ENCODE measurements at regions not wholly inside any gene's neighbourhood (a gene's known extent, or its start where the extent isn't known, plus 50 kb on each side); places are given as distances from the start of the nearest gene placed in this dataset.

GRCh38 chr9:106684940-106685695, 177.8 kb upstream of the ZNF462 start:
- Histone ChIP-seq H3K9me3 (ENCODE audit: control insufficient read depth, insufficient read depth, low read depth, low read length) (no peaks in the 10 kb centered on the region), H3K27ac (ENCODE audit: low read depth, low read length) (0 out of 2 replicates have a peak overlapping the region, but pooled peaks have one; percentile 23), H3K27me3 (ENCODE audit: control insufficient read depth, insufficient read depth, low read length) (no peaks in the 10 kb centered on the region), H3K36me3 (ENCODE audit: control insufficient read depth, insufficient read depth, low read length) (no peaks in the 10 kb centered on the region), H3K4me3 (ENCODE audit: low read depth, low read length) (no peak overlapping the region), H3K9ac (ENCODE audit: low read length) (no peak overlapping the region), H3K4me1 (ENCODE audit: control insufficient read depth, insufficient read depth, low read length) (peaks cover 10% of the 10 kb centered on the region)

DNA sequence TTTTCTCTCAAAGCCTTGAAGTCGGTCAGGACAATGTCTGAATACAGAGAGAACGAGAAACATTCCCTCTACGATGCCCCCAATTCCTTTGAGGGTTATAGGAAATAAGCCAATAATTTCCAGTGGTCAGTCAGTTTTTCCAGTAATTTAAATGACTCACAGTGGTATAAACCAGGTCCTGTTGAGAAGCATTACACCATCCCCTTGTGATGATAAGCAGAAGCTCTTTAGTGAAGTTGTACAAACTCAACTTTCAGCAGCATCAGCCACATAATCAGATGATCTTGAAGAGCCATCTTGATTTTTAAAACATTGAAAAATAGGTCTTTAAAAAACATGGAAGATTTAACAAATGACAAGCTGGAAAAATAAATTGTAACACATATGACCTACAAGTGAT, 173.9 kb upstream of the ZNF462 start:
- no peak overlapping the region for H3K4me3 ChIP-seq (ENCODE audit: low read depth, low read length)
- no peaks in the 10 kb centered on the region for H3K27me3 ChIP-seq (ENCODE audit: control insufficient read depth, insufficient read depth, low read length)
- no peak overlapping the region for H3K9ac ChIP-seq (ENCODE audit: low read length)
- no peak overlapping the region for H3K27ac ChIP-seq (ENCODE audit: low read depth, low read length)
- H3K36me3 ChIP-seq (ENCODE audit: control insufficient read depth, insufficient read depth, low read length): no peaks in the 10 kb centered on the region
- H3K4me1 ChIP-seq (ENCODE audit: control insufficient read depth, insufficient read depth, low read length): peaks cover 20% of the 10 kb centered on the region
- no peaks in the 10 kb centered on the region for H3K9me3 ChIP-seq (ENCODE audit: control insufficient read depth, insufficient read depth, low read depth, low read length)

- no peaks in the 10 kb centered on the region for H3K36me3 ChIP-seq (ENCODE audit: control insufficient read depth, insufficient read depth, low read length)
- H3K9me3 ChIP-seq (ENCODE audit: control insufficient read depth, insufficient read depth, low read depth, low read length): no peaks in the 10 kb centered on the region
- no peak overlapping the region for H3K27ac ChIP-seq (ENCODE audit: low read depth, low read length)
- H3K4me1 ChIP-seq (ENCODE audit: control insufficient read depth, insufficient read depth, low read length): peaks cover 11% of the 10 kb centered on the region
- no peak overlapping the region for H3K4me3 ChIP-seq (ENCODE audit: low read depth, low read length)
- H3K27me3 ChIP-seq (ENCODE audit: control insufficient read depth, insufficient read depth, low read length): no peaks in the 10 kb centered on the region
- no peak overlapping the region for H3K9ac ChIP-seq (ENCODE audit: low read length)
Measured at GRCh38 chr9:106691627-106692026, 171.3 kb upstream of the ZNF462 start.

DNA sequence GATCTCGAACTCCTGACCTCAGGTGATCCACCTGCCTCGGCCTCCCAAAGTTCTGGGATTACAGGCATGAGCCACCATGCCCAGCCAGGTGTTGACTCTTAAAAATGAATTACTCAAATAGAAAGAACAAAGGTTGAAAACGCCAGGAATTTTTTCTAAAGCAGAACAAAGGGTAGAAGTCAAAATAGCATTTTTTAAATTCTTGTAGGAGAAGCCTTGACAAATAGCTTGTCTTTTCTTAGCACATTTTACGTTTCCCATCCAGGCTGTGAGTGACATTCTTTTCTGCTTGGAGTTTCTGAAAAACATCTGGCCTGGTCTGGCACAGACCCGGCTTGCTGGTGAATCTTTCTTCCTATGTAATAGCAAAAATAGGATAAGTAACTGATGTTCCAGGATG, 169.4 kb upstream of the ZNF462 start:
- H3K9me3 ChIP-seq (ENCODE audit: control insufficient read depth, insufficient read depth, low read depth, low read length): no peaks in the 10 kb centered on the region
- H3K9ac ChIP-seq (ENCODE audit: low read length): no peak overlapping the region
- H3K4me1 ChIP-seq (ENCODE audit: control insufficient read depth, insufficient read depth, low read length): peaks cover 16% of the 10 kb centered on the region
- no peak overlapping the region for H3K4me3 ChIP-seq (ENCODE audit: low read depth, low read length)
- H3K27me3 ChIP-seq (ENCODE audit: control insufficient read depth, insufficient read depth, low read length): no peaks in the 10 kb centered on the region
- no peak overlapping the region; the same call in 1 of the 2 replicates for H3K27ac ChIP-seq (ENCODE audit: low read depth, low read length)
- no peaks in the 10 kb centered on the region for H3K36me3 ChIP-seq (ENCODE audit: control insufficient read depth, insufficient read depth, low read length)

- no peak overlapping the region for H3K27ac ChIP-seq (ENCODE audit: low read depth, low read length)
- no peaks in the 10 kb centered on the region for H3K36me3 ChIP-seq (ENCODE audit: control insufficient read depth, insufficient read depth, low read length)
- no peak overlapping the region for H3K4me3 ChIP-seq (ENCODE audit: low read depth, low read length)
- H3K4me1 ChIP-seq (ENCODE audit: control insufficient read depth, insufficient read depth, low read length): peaks cover 12% of the 10 kb centered on the region
- H3K9me3 ChIP-seq (ENCODE audit: control insufficient read depth, insufficient read depth, low read depth, low read length): no peaks in the 10 kb centered on the region
- no peak overlapping the region for H3K9ac ChIP-seq (ENCODE audit: low read length)
- no peaks in the 10 kb centered on the region for H3K27me3 ChIP-seq (ENCODE audit: control insufficient read depth, insufficient read depth, low read length)
Measured at GRCh38 chr9:106696804-106697203, 166.2 kb upstream of the ZNF462 start.

DNA sequence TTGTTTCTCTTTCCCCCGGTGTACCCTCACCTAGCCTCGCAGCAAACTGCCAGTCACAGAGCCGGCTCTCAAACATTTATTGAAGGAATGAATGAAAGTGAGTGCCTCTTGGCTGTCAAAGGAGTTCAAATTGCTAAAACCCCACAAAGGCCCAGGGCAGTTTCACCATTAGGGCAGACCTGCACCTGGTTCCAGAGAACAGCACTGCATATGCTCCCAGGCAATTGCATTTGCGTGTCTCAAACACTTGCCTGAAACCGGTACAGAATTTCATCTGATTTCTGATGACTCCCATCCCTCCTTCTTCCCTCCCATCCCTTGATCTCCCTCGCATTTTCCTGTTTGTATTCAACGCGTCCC, 165.6 kb upstream of the ZNF462 start:
- no peaks in the 10 kb centered on the region for H3K27me3 ChIP-seq (ENCODE audit: control insufficient read depth, insufficient read depth, low read length)

GRCh38 chr9:106697750-106698502, 165.0 kb upstream of the ZNF462 start:
- H3K27me3 ChIP-seq (ENCODE audit: control insufficient read depth, insufficient read depth, low read length): no peaks in the 10 kb centered on the region
- no peak overlapping the region for H3K9ac ChIP-seq (ENCODE audit: low read length)
- H3K4me3 ChIP-seq (ENCODE audit: low read depth, low read length): no peak overlapping the region
- H3K36me3 ChIP-seq (ENCODE audit: control insufficient read depth, insufficient read depth, low read length): no peaks in the 10 kb centered on the region
- no peak overlapping the region for H3K27ac ChIP-seq (ENCODE audit: low read depth, low read length)
- peaks cover 12% of the 10 kb centered on the region for H3K4me1 ChIP-seq (ENCODE audit: control insufficient read depth, insufficient read depth, low read length)
- no peaks in the 10 kb centered on the region for H3K9me3 ChIP-seq (ENCODE audit: control insufficient read depth, insufficient read depth, low read depth, low read length)

More for the DNA sequence above, 165.6 kb upstream of the ZNF462 start:
- Histone ChIP-seq H3K9ac (ENCODE audit: low read length) (no peak overlapping the region), H3K4me1 (ENCODE audit: control insufficient read depth, insufficient read depth, low read length) (peaks cover 12% of the 10 kb centered on the region), H3K4me3 (ENCODE audit: low read depth, low read length) (no peak overlapping the region), H3K27ac (ENCODE audit: low read depth, low read length) (no peak overlapping the region), H3K9me3 (ENCODE audit: control insufficient read depth, insufficient read depth, low read depth, low read length) (no peaks in the 10 kb centered on the region), H3K36me3 (ENCODE audit: control insufficient read depth, insufficient read depth, low read length) (no peaks in the 10 kb centered on the region)

DNA sequence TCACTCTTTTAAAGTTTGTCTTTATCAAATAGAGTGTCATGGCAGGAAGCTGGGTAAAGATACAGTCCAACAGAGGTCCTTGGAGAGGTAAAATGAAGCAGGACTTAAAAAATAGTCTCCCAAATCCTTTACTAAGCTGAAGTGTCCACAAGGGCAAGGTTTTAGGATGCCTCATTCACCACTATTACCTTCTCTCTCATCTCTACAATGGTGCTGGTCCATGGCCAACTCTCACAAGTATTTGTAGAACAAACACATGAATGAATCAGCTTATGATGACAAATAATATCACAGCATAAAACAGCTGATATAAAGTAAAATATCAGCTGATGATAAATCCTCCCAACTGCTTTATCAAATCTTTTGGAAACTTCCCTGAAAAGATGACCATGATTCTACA, 162.3 kb upstream of the ZNF462 start:
- H3K27ac ChIP-seq (ENCODE audit: low read depth, low read length): no peak overlapping the region
- no peaks in the 10 kb centered on the region for H3K27me3 ChIP-seq (ENCODE audit: control insufficient read depth, insufficient read depth, low read length)
- 0 out of 2 replicates have a peak, but pooled peaks cover 4% of the 10 kb centered on the region for H3K4me1 ChIP-seq (ENCODE audit: control insufficient read depth, insufficient read depth, low read length)
- H3K9me3 ChIP-seq (ENCODE audit: control insufficient read depth, insufficient read depth, low read depth, low read length): peaks cover 6% of the 10 kb centered on the region; the same call in 1 of the 2 replicates
- H3K36me3 ChIP-seq (ENCODE audit: control insufficient read depth, insufficient read depth, low read length): no peaks in the 10 kb centered on the region
- H3K9ac ChIP-seq (ENCODE audit: low read length): no peak overlapping the region
- no peak overlapping the region for H3K4me3 ChIP-seq (ENCODE audit: low read depth, low read length)

DNA sequence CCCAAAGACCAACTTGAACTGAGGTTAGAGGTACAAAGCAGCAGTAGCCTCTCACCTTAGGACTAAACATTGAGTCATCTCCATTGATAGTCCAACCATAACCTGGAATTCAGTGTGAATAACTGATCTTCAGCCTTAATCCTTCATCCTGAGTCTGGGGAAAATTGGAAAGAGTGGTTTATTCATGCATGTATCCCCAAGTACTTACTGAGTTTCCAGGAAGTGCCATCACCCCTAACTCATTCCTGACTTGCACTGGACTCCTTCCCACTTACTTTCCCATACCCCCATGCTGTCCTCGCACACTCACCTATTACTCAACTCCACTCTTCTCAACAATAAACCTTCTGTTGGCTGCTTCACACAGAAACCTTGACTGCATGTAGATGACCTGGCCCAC, 161.4 kb upstream of the ZNF462 start:
- Histone ChIP-seq H3K36me3 (ENCODE audit: control insufficient read depth, insufficient read depth, low read length) (no peaks in the 10 kb centered on the region), H3K9ac (ENCODE audit: low read length) (no peak overlapping the region), H3K27ac (ENCODE audit: low read depth, low read length) (no peak overlapping the region), H3K9me3 (ENCODE audit: control insufficient read depth, insufficient read depth, low read depth, low read length) (peaks cover 6% of the 10 kb centered on the region; the same call in 1 of the 2 replicates), H3K4me1 (ENCODE audit: control insufficient read depth, insufficient read depth, low read length) (0 out of 2 replicates have a peak, but pooled peaks cover 4% of the 10 kb centered on the region), H3K4me3 (ENCODE audit: low read depth, low read length) (no peak overlapping the region), H3K27me3 (ENCODE audit: control insufficient read depth, insufficient read depth, low read length) (no peaks in the 10 kb centered on the region)

GRCh38 chr9:106704056-106704615, 158.8 kb upstream of the ZNF462 start:
- Histone ChIP-seq H3K27me3 (ENCODE audit: control insufficient read depth, insufficient read depth, low read length) (no peaks in the 10 kb centered on the region), H3K4me1 (ENCODE audit: control insufficient read depth, insufficient read depth, low read length) (no peaks in the 10 kb centered on the region), H3K9ac (ENCODE audit: low read length) (no peak overlapping the region), H3K36me3 (ENCODE audit: control insufficient read depth, insufficient read depth, low read length) (no peaks in the 10 kb centered on the region), H3K4me3 (ENCODE audit: low read depth, low read length) (no peak overlapping the region), H3K27ac (ENCODE audit: low read depth, low read length) (no peak overlapping the region), H3K9me3 (ENCODE audit: control insufficient read depth, insufficient read depth, low read depth, low read length) (peaks cover 6% of the 10 kb centered on the region; the same call in 1 of the 2 replicates)

DNA sequence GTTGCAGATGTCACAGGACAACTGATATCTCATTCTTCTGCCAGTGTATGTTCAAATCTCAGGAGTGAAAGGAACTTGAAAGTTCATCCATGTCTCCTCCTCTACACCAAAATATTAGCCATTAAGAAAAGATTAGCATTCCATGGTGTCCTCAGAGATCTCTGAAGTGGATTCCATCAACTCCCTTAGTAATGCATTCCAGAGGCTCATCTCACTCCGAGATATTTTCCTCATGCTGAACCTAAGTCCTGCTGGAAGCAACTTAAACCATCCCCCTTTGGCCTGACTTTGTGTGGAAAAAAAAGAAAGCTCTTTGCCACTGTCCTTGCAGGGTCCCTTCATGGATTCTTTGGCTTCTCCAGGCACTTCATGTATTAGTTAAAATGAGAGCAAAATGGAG, 155.7 kb upstream of the ZNF462 start:
- no peaks in the 10 kb centered on the region for H3K27me3 ChIP-seq (ENCODE audit: control insufficient read depth, insufficient read depth, low read length)
- peaks cover 6% of the 10 kb centered on the region; the same call in 1 of the 2 replicates for H3K9me3 ChIP-seq (ENCODE audit: control insufficient read depth, insufficient read depth, low read depth, low read length)
- no peak overlapping the region for H3K27ac ChIP-seq (ENCODE audit: low read depth, low read length)
- no peak overlapping the region for H3K9ac ChIP-seq (ENCODE audit: low read length)
- no peaks in the 10 kb centered on the region for H3K36me3 ChIP-seq (ENCODE audit: control insufficient read depth, insufficient read depth, low read length)
- no peaks in the 10 kb centered on the region for H3K4me1 ChIP-seq (ENCODE audit: control insufficient read depth, insufficient read depth, low read length)
- no peak overlapping the region for H3K4me3 ChIP-seq (ENCODE audit: low read depth, low read length)
